NCI-H2227 (cell line): ENCODE measurements at regions not wholly inside any gene's neighbourhood (a gene's known extent, or its start where the extent isn't known, plus 50 kb on each side); places are given as distances from the start of the nearest gene placed in this dataset.
"Not testable (repeated sequence)": the region's sequence is repeated elsewhere in the genome, so short reads cannot be mapped to it uniquely, and the experiment has no call there.

Experiments used
- DNase-seq: peaks from one replicate; lab custom pipeline; 2025; ENCODE audit not compliant: unreplicated experiment; lab: John Stamatoyannopoulos, UW

GRCh38 chr1:121566346-121566745 is 381.6 kb downstream of the SRGAP2C start:
- DNase-seq: no peak

- DNase-seq: no peak
These were observed 384.7 kb downstream of the SRGAP2C start for GRCh38 chr1:121569428-121569827.

- not testable (repeated sequence) for DNase-seq
These were observed 389.2 kb downstream of the SRGAP2C start for GRCh38 chr1:121573881-121574504.

GRCh38 chr1:121574505-121574899 is 389.7 kb downstream of the SRGAP2C start:
- DNase-seq: not testable (repeated sequence)

GRCh38 chr1:121582898-121583297 is 398.1 kb downstream of the SRGAP2C start:
- DNase-seq: not testable (repeated sequence)

- no peak for DNase-seq
These were observed 401.8 kb downstream of the SRGAP2C start for GRCh38 chr1:121586369-121587229.

- DNase-seq: no peak
These were observed 402.4 kb downstream of the SRGAP2C start for GRCh38 chr1:121587230-121587569.

- DNase-seq: no peak
These were observed 403.0 kb downstream of the SRGAP2C start for GRCh38 chr1:121587777-121588176.

- DNase-seq: no peak
These were observed 409.3 kb downstream of the SRGAP2C start for GRCh38 chr1:121594096-121594495.

GRCh38 chr1:121595089-121595488 is 410.3 kb downstream of the SRGAP2C start:
- DNase-seq: no peak

- not testable (repeated sequence) for DNase-seq
These were observed 420.2 kb downstream of the SRGAP2C start for GRCh38 chr1:121604843-121605444.

GRCh38 chr1:121607499-121607898 is 422.7 kb downstream of the SRGAP2C start:
- DNase-seq: not testable (repeated sequence)
